Neural cell (in vitro differentiated cells): ENCODE measurements at regions not wholly inside any gene's neighbourhood (a gene's known extent, or its start where the extent isn't known, plus 50 kb on each side); places are given as distances from the start of the nearest gene placed in this dataset.

Experiments
- H2AFZ ChIP-seq: fragments of 200-600, 300-800 bp; sonication (generic), shearing (Covaris generic); 2 replicates; pipeline ENCODE4 v1.6.0; 2014; ENCODE audit warnings: low read depth, mild to moderate bottlenecking, antibody characterized with exemption, low read length, moderate library complexity
- H3F3A ChIP-seq: fragments of 200-600 bp; shearing (Covaris generic); 2 replicates; pipeline ENCODE4 v1.6.1; 2016; ENCODE audit warnings: mild to moderate bottlenecking, moderate library complexity, mixed read lengths, antibody characterized with exemption, low read length; ENCODE audit not compliant: insufficient read depth, poor library complexity, severe bottlenecking
- H3K27ac ChIP-seq: fragments of 200-600, 300-800 bp; sonication (generic), shearing (Covaris generic); 2 replicates; pipeline ENCODE4 v1.5.1; 2014; ENCODE audit warnings: mild to moderate bottlenecking, low read length, moderate library complexity
- H3K27me3 ChIP-seq: fragments of 300-800, 200-600 bp; sonication (generic), shearing (Covaris generic); 2 replicates; pipeline ENCODE4 v1.6.0; 2014; ENCODE audit warnings: mild to moderate bottlenecking, low read depth, low read length, moderate library complexity; ENCODE audit not compliant: insufficient read depth
- H3K36me3 ChIP-seq: fragments of 300-800, 200-600 bp; sonication (generic), shearing (Covaris generic); 2 replicates; pipeline ENCODE4 v1.5.1; 2014; ENCODE audit warnings: mild to moderate bottlenecking, antibody characterized with exemption, low read length, moderate library complexity; ENCODE audit not compliant: insufficient read depth
- H3K4me2 ChIP-seq: fragments of 300-800, 200-600 bp; sonication (generic), shearing (Covaris generic); 2 replicates; pipeline ENCODE4 v1.6.0; 2014; ENCODE audit warnings: mild to moderate bottlenecking, low read length
- H3K4me3 ChIP-seq: fragments of 300-800, 200-600 bp; sonication (generic), shearing (Covaris generic); 2 replicates; pipeline ENCODE4 v1.5.1; 2014; ENCODE audit warnings: mild to moderate bottlenecking, low read length, moderate library complexity
- H3K79me2 ChIP-seq: fragments of 200-600 bp; shearing (Covaris generic); replicated peaks from 2 replicates; pipeline ENCODE4 v1.6.0; 2014; ENCODE audit warnings: mild to moderate bottlenecking, low read length, moderate library complexity; ENCODE audit not compliant: insufficient read depth
- H3K9ac ChIP-seq: fragments of 300-800, 200-600 bp; sonication (generic), shearing (Covaris generic); 2 replicates; pipeline ENCODE4 v1.6.1; 2016; ENCODE audit warnings: mild to moderate bottlenecking, low read length, mixed read lengths
- H3K9me2 ChIP-seq: fragments of 200-600 bp; shearing (Covaris generic); 2 replicates; pipeline ENCODE4 v1.6.1; 2016; ENCODE audit warnings: mild to moderate bottlenecking, low read length, mixed read lengths; ENCODE audit not compliant: insufficient read depth
- H3K9me3 ChIP-seq: fragments of 200-600, 300-800 bp; sonication (generic), shearing (Covaris generic); 2 replicates; pipeline ENCODE4 v1.6.1; 2016; ENCODE audit warnings: mild to moderate bottlenecking, mixed run types, low read length, moderate library complexity, mixed read lengths
- H4K20me1 ChIP-seq: fragments of 200-600 bp; shearing (Covaris generic); 2 replicates; pipeline ENCODE4 v1.6.1; 2016; ENCODE audit warnings: mild to moderate bottlenecking, mixed run types; ENCODE audit not compliant: insufficient read depth
- CTCF ChIP-seq: fragments of 450-650 bp; IDR thresholded peaks from 2 replicates; pipeline ENCODE4 v1.5.1; 2014; ENCODE audit warnings: antibody characterized with exemption, mild to moderate bottlenecking, moderate library complexity; ENCODE audit not compliant: poor library complexity, severe bottlenecking
- EP300 ChIP-seq: fragments of 450-650 bp; conservative IDR thresholded peaks from 2 replicates; pipeline ENCODE4 v1.6.1; 2014; ENCODE audit warnings: antibody characterized with exemption, mild to moderate bottlenecking, moderate library complexity; ENCODE audit not compliant: poor library complexity, severe bottlenecking
- EZH2 ChIP-seq: fragments of 200-600, 300-800 bp; shearing (Covaris generic), sonication (generic); IDR thresholded peaks from 2 replicates; pipeline ENCODE4 v1.6.1; 2014; ENCODE audit warnings: antibody characterized with exemption, low read length, borderline replicate concordance, mild to moderate bottlenecking; ENCODE audit not compliant: insufficient read depth, poor library complexity, severe bottlenecking
- MXI1 ChIP-seq: fragments of 450-650 bp; conservative IDR thresholded peaks from 2 replicates; pipeline ENCODE4 v1.6.1; 2014; ENCODE audit warnings: antibody characterized with exemption, mild to moderate bottlenecking; ENCODE audit not compliant: poor library complexity, severe bottlenecking
- POLR2AphosphoS5 ChIP-seq: IDR thresholded peaks from 2 replicates; pipeline ENCODE4 v1.6.1; 2012
- RAD21 ChIP-seq: fragments of 450-650 bp; conservative IDR thresholded peaks from 2 replicates; pipeline ENCODE4 v1.6.1; 2014; ENCODE audit warnings: antibody characterized with exemption, mild to moderate bottlenecking, moderate library complexity
- REST ChIP-seq: IDR thresholded peaks from 2 replicates; pipeline ENCODE4 v1.6.1; 2012; ENCODE audit warnings: borderline replicate concordance
- SMC3 ChIP-seq: fragments of 450-650 bp; conservative IDR thresholded peaks from 2 replicates; pipeline ENCODE4 v1.6.1; 2014; ENCODE audit warnings: antibody characterized with exemption, mild to moderate bottlenecking, moderate library complexity; ENCODE audit not compliant: poor library complexity
- TAF1 ChIP-seq: IDR thresholded peaks from 2 replicates; pipeline ENCODE4 v1.6.1; 2012; ENCODE audit warnings: low read depth

GRCh38 chr7:50214126-50214670 is 90.3 kb upstream of the IKZF1 start:
- H3F3A ChIP-seq = no peaks in the 10 kb centered on the region
- H2AFZ ChIP-seq = no peak overlapping the region
- no peaks in the 10 kb centered on the region for H3K27me3 ChIP-seq
- H3K9me3 ChIP-seq = no peaks in the 10 kb centered on the region
- H3K9ac ChIP-seq = no peak overlapping the region
- H4K20me1 ChIP-seq = no peaks in the 10 kb centered on the region
- no peak overlapping the region for H3K4me2 ChIP-seq
- H3K4me3 ChIP-seq = no peak overlapping the region
- no peak overlapping the region for H3K27ac ChIP-seq
- no peaks in the 10 kb centered on the region for H3K79me2 ChIP-seq
- H3K36me3 ChIP-seq = no peaks in the 10 kb centered on the region
- TF ChIP-seq POLR2AphosphoS5 (no peak), SMC3 (no peak), EP300 (no peak), EZH2 (no peak), CTCF (no peak), MXI1 (no peak), REST (no peak), RAD21 (no peak), TAF1 (no peak)
- H3K9me2 ChIP-seq = no peaks in the 10 kb centered on the region

GRCh38 chr7:50213622-50214017 is 90.9 kb upstream of the IKZF1 start:
- H3K4me3 ChIP-seq = no peak overlapping the region
- H3K9me2 ChIP-seq = no peaks in the 10 kb centered on the region
- H4K20me1 ChIP-seq = no peaks in the 10 kb centered on the region
- H3K4me2 ChIP-seq = no peak overlapping the region
- no peaks in the 10 kb centered on the region for H3K79me2 ChIP-seq
- no peak overlapping the region for H3K9ac ChIP-seq
- no peaks in the 10 kb centered on the region for H3F3A ChIP-seq
- no peaks in the 10 kb centered on the region for H3K27me3 ChIP-seq
- H3K9me3 ChIP-seq = no peaks in the 10 kb centered on the region
- no peaks in the 10 kb centered on the region for H3K36me3 ChIP-seq
- H3K27ac ChIP-seq = no peak overlapping the region
- H2AFZ ChIP-seq = no peak overlapping the region
- TF ChIP-seq EZH2 = no peak
- no peak for TF ChIP-seq EP300
- TF ChIP-seq POLR2AphosphoS5 = no peak
- no peak for TF ChIP-seq REST
